K562 (cell line): ENCODE measurements at regions not wholly inside any gene's neighbourhood (a gene's known extent, or its start where the extent isn't known, plus 50 kb on each side); places are given as distances from the start of the nearest gene placed in this dataset.

Source experiments
- ATAC-seq: fragments of 200-7000 bp; cut with Tn5 transposase; 3 replicates; pipeline ENCODE4 v1.9.1; 2020; ENCODE audit warnings: moderate library complexity
- BruUV-seq: library from RNA; stranded (reverse); fragments of 400-500 nt; replicated peaks from 2 replicates; lab custom pipeline; 2021; lab: Mats Ljungman, UMichigan
- CTCF ChIA-PET: fragments of 300-600 bp; formaldehyde crosslinking; extraction: SDS; loops from one replicate; lab custom pipeline; 2021; ENCODE audit warnings: low intra/inter-chr PET ratio; lab: Yijun Ruan, JAX
- POLR2A ChIA-PET: fragments of 300-600, 350-650 bp; sonication (Branson Sonifier 250); formaldehyde crosslinking; extraction: SDS; loops from one replicate; lab custom pipeline; 2021; ENCODE audit warnings: antibody characterized with exemption, inconsistent platforms; lab: Yijun Ruan, JAX
- DNase-seq, 4 experiments: peaks; one replicate each; pipeline versions ENCODE4 v3.0.0 to v3.0.0-alpha.2; 2011 to 2018; ENCODE audit warnings: low spot score in 3 of 4, mixed read lengths in 3 of 4; ENCODE audit errors: extremely low read depth in 1 of 4
- FAIRE-seq: peaks from 2 replicates; lab custom pipeline; 2011; peaks lifted over from hg19 to GRCh38; lab: Jason Lieb, UNC
- H2AFZ ChIP-seq: 2 replicates; pipeline ENCODE4 v1.6.0; 2011; ENCODE audit warnings: low read depth, low read length, control low read depth, inconsistent platforms
- H3K27ac ChIP-seq: fragments of 200-600 bp; 3 replicates; pipeline ENCODE4 v1.8.0; 2011; ENCODE audit warnings: low read depth, mild to moderate bottlenecking, control low read depth, inconsistent platforms, low read length, moderate library complexity, mixed read lengths; ENCODE audit errors: extremely low read depth
- H3K27me3 ChIP-seq, 2 experiments: fragments of 300-600 bp in 1 of 2; 2 replicates in 1 of 2; 3 replicates in 1 of 2; pipeline versions ENCODE4 v1.6.0 to v1.8.0; 2011; ENCODE audit warnings: inconsistent platforms in 2 of 2, low read length in 2 of 2, mild to moderate bottlenecking in 1 of 2, mixed read lengths in 1 of 2, moderate library complexity in 1 of 2; ENCODE audit not compliant: control insufficient read depth in 2 of 2, insufficient read depth in 2 of 2
- H3K36me3 ChIP-seq: fragments of 300-600 bp; 3 replicates; pipeline ENCODE4 v1.8.0; 2011; ENCODE audit warnings: mild to moderate bottlenecking, low read length, inconsistent platforms; ENCODE audit not compliant: control insufficient read depth, insufficient read depth
- H3K4me1 ChIP-seq, 2 experiments: fragments of 200-600 bp in 1 of 2; replicated peaks in 1 of 2; 2 replicates in 1 of 2; 3 replicates in 1 of 2; pipeline versions ENCODE4 v1.5.1 to v1.8.0; 2011; ENCODE audit warnings: inconsistent platforms in 2 of 2, low read length in 2 of 2, mild to moderate bottlenecking in 1 of 2, mixed read lengths in 1 of 2, moderate library complexity in 1 of 2; ENCODE audit not compliant: control insufficient read depth in 2 of 2, insufficient read depth in 2 of 2
- H3K4me2 ChIP-seq: 2 replicates; pipeline ENCODE4 v1.6.1; 2011; ENCODE audit warnings: low read length, control low read depth, inconsistent platforms, mixed read lengths; ENCODE audit not compliant: insufficient read depth
- H3K4me3 ChIP-seq: fragments of 200-600 bp; sonication (generic), shearing (Covaris generic); 2 replicates; pipeline ENCODE4 v1.5.1; 2016; ENCODE audit warnings: control low read depth, inconsistent platforms
- H3K79me2 ChIP-seq: fragments of 200-600 bp; 3 replicates; pipeline ENCODE4 v1.8.0; 2011; ENCODE audit warnings: low read length, inconsistent platforms; ENCODE audit not compliant: control insufficient read depth, insufficient read depth
- H3K9ac ChIP-seq, 2 experiments: 2 replicates each; pipeline versions ENCODE4 v1.6.0 to v1.6.1; 2011; ENCODE audit warnings: low read depth in 2 of 2, low read length in 2 of 2, control low read depth in 1 of 2, inconsistent platforms in 1 of 2, mild to moderate bottlenecking in 1 of 2, mixed read lengths in 1 of 2; ENCODE audit not compliant: insufficient read depth in 1 of 2
- H3K9me1 ChIP-seq: one replicate; pipeline ENCODE4 v1.6.0; 2011; ENCODE audit warnings: inconsistent platforms, mild to moderate bottlenecking, low read length, moderate library complexity; ENCODE audit not compliant: control insufficient read depth, insufficient read depth
- H3K9me3 ChIP-seq: replicated peaks from 2 replicates; pipeline ENCODE4 v1.5.1; 2011; ENCODE audit warnings: low read depth, low read length, inconsistent platforms; ENCODE audit not compliant: control insufficient read depth, insufficient read depth
- H4K20me1 ChIP-seq: replicated peaks from 2 replicates; pipeline ENCODE4 v1.6.1; 2011; ENCODE audit warnings: low read length, inconsistent platforms, mixed read lengths; ENCODE audit not compliant: control insufficient read depth, insufficient read depth
- CTBP1 ChIP-seq: fragments of 450-650 bp; IDR thresholded peaks from 2 replicates; pipeline ENCODE4 v1.6.1; 2016; ENCODE audit warnings: borderline replicate concordance
- EGR1 ChIP-seq: fragments of 450-650 bp; conservative IDR thresholded peaks from 2 replicates; pipeline ENCODE4 v1.6.1; 2017; ENCODE audit warnings: mild to moderate bottlenecking
- ELF1 ChIP-seq: fragments of 200-800 bp; sonication (Bioruptor generic); IDR thresholded peaks from 2 replicates; pipeline ENCODE4 v1.6.1; 2016; ENCODE audit warnings: missing genetic modification characterization, missing compliant biosample characterization
- ELF2 ChIP-seq: fragments of 250-450 bp; sonication (Bioruptor Pico); IDR thresholded peaks from 2 replicates; pipeline ENCODE4 v1.5.0; 2021; ENCODE audit warnings: mild to moderate bottlenecking
- ETV6 ChIP-seq, 3 experiments: fragments of 150-350 bp in 1 of 3; sonication (generic) in 1 of 3; formaldehyde crosslinking in 1 of 3; IDR thresholded peaks; 2 replicates each; pipeline versions ENCODE4 v1.6.1 to v1.8.0; 2014 to 2022; ENCODE audit warnings: borderline replicate concordance in 2 of 3, low read depth in 2 of 3, antibody characterized with exemption in 1 of 3, low read length in 1 of 3, mild to moderate bottlenecking in 1 of 3, missing genetic modification reagents in 1 of 3
- MAFF ChIP-seq: IDR thresholded peaks from 2 replicates; pipeline ENCODE4 v1.6.1; 2012; ENCODE audit warnings: low read length, improper control_type of control experiment
- PHF8 ChIP-seq: fragments of 200-600 bp; sonication (generic); IDR thresholded peaks from 2 replicates; pipeline ENCODE4 v1.6.1; 2012; ENCODE audit warnings: mixed run types, mild to moderate bottlenecking, inconsistent platforms, low read length, moderate library complexity, borderline replicate concordance
- WGBS: fragments of 100-300 bp; shearing (Covaris generic); methylation state at CpG from one replicate; pipeline ENCODE4 v1.1.6; 2016; ENCODE audit warnings: low coverage, mixed read lengths; ENCODE audit not compliant: insufficient coverage; ENCODE audit errors: missing lambda C conversion rate; 5-methylcytosine and 5-hydroxymethylcytosine counted together
- in situ Hi-C: fragments of 300-500 bp; cut with MboI; formaldehyde crosslinking; loops from 4 replicates; pipeline ENCODE4 v1.15.0; 2018; ENCODE audit warnings: inconsistent platforms, mixed read lengths
- intact Hi-C: fragments of 100-400 bp; cut with micrococcal nuclease; formaldehyde crosslinking; loops from 2 replicates; pipeline ENCODE4 v1.14.2; 2022
- TF ChIP-seq, protein P1 (sequence below): fragments of 450-650 bp; conservative IDR thresholded peaks from 2 replicates; pipeline ENCODE4 v1.6.1; 2016; ENCODE audit warnings: missing genetic modification characterization, low read depth, mild to moderate bottlenecking, control low read depth, missing compliant biosample characterization
- TF ChIP-seq, protein P2 (sequence below): fragments of 250-450 bp; sonication (Bioruptor Pico); IDR thresholded peaks from 2 replicates; pipeline ENCODE4 v1.5.1; 2021; ENCODE audit warnings: mild to moderate bottlenecking

DNA sequence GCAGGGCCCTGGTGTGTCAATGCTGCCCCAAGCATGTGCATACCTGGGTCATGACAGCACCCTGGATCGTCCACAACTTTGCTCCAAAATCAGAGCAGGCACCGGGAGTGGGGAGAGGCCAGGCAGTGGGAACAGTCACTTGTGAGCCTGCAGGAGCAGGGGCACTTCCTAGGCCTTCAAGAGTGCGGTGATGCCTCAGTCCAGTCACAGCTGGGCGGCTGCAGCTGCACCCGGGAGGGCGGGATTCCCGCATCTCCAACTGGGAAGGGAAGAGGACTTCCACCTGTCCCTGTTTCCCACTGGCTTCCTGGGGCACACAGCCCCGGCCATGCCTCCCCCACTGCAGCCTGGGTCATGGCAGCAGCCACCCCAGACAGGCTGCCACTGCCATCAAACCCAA lies 191.3 kb upstream of the DEFB112 start (continued):
- TF ChIP-seq, protein P1, sequence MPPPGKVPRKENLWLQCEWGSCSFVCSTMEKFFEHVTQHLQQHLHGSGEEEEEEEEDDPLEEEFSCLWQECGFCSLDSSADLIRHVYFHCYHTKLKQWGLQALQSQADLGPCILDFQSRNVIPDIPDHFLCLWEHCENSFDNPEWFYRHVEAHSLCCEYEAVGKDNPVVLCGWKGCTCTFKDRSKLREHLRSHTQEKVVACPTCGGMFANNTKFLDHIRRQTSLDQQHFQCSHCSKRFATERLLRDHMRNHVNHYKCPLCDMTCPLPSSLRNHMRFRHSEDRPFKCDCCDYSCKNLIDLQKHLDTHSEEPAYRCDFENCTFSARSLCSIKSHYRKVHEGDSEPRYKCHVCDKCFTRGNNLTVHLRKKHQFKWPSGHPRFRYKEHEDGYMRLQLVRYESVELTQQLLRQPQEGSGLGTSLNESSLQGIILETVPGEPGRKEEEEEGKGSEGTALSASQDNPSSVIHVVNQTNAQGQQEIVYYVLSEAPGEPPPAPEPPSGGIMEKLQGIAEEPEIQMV (tag), result no peak
- TF ChIP-seq ELF1 (tag), result no peak

DNA sequence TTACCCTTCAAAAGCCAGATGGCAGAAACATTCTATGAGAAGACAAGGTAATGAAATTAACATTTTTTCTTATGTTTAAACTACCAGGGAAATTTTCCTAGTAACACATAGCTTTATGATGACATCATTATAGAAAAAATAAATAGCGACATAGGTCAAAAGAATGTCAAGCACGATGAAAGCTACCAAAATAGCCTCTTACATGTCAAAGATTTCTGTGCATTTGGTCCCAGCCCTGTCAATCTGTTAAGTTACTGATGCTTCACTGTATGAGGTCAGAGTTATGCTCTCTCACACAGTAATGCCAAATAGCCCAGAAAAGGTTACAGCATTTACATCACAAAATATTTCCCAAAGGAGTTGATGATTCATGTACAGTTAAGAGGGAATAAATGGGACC lies 199.8 kb upstream of the DEFB112 start:
- Histone ChIP-seq H3K4me1 (no peaks in the 10 kb centered on the region), H4K20me1 (no peaks in the 10 kb centered on the region), H3K36me3 (no peaks in the 10 kb centered on the region), H3K4me2 (no peak overlapping the region), H2AFZ (no peak overlapping the region), H3K27me3 (no peaks in the 10 kb centered on the region), H3K9me3 (no peaks in the 10 kb centered on the region), H3K27ac (no peak overlapping the region), H3K9me1 (no peaks in the 10 kb centered on the region), H3K9ac (no peak overlapping the region), H3K4me3 (no peak overlapping the region), H3K79me2 (no peaks in the 10 kb centered on the region)
- intact Hi-C loops (no loop called here), in situ Hi-C loops (no loop called here)
- no TSS peak for BruUV-seq
- ChIA-PET CTCF (no interaction called here), POLR2A (no interaction called here)
- WGBS, result 3% methylated on average over 2 of the region's 2 CpGs
- ATAC-seq (no peak), FAIRE-seq (no peak), DNase-seq (no peak)
- TF ChIP-seq EGR1 (no peak), ETV6 (IDR thresholded peaks at IDR 0.05; ENCODE audit: borderline replicate concordance in 1 of 2, low read depth in 2 of 2, low read length in 1 of 2) (no peak), ETV6 (CRISPR knock-in tag; IDR thresholded peaks at IDR 0.05; ENCODE audit: borderline replicate concordance) (no peak), PHF8 (no peak), CTBP1 (no peak), MAFF (no peak), ELF2 (CRISPR knock-in tag) (no peak)
- TF ChIP-seq, protein P2, sequence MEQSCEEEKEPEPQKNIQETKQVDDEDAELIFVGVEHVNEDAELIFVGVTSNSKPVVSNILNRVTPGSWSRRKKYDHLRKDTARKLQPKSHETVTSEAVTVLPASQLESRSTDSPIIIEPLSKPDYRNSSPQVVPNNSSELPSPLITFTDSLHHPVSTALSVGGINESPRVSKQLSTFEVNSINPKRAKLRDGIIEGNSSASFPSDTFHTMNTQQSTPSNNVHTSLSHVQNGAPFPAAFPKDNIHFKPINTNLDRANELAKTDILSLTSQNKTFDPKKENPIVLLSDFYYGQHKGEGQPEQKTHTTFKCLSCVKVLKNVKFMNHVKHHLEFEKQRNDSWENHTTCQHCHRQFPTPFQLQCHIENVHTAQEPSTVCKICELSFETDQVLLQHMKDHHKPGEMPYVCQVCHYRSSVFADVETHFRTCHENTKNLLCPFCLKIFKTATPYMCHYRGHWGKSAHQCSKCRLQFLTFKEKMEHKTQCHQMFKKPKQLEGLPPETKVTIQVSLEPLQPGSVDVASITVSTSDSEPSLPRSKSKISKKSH (CRISPR knock-in tag), result no peak
